Left lung (tissue), 4 donors: ENCODE measurements at regions not wholly inside any gene's neighbourhood (a gene's known extent, or its start where the extent isn't known, plus 50 kb on each side); places are given as distances from the start of the nearest gene placed in this dataset.

ENCODE experiments used
- ATAC-seq: fragments of 200-7000 bp; cut with Tn5 transposase; one replicate; pipeline ENCODE4 v1.9.1; 2020; ENCODE audit warnings: moderate library complexity
- DNase-seq, 4 donors: peaks; one replicate each; pipeline ENCODE4 v3.0.0-alpha.2; 2013 to 2020
- H3K27ac ChIP-seq, 2 donors: fragments of 200-600 bp; sonication (generic) in 1 of 2; one replicate each; pipeline versions ENCODE4 v1.5.0 to v1.8.0; 2020 to 2021
- H3K27me3 ChIP-seq, 2 donors: fragments of 200-600 bp; sonication (generic) in 1 of 2; one replicate each; pipeline versions ENCODE4 v1.5.0 to v1.8.0; 2020 to 2021
- H3K36me3 ChIP-seq, 2 donors: fragments of 200-600 bp; sonication (generic) in 1 of 2; one replicate each; pipeline versions ENCODE4 v1.5.0 to v1.8.0; 2020 to 2021
- H3K4me1 ChIP-seq, 2 donors: fragments of 200-600 bp; one replicate each; pipeline ENCODE4 v1.8.0; 2021
- H3K4me3 ChIP-seq, 2 donors: fragments of 200-600 bp; sonication (generic) in 1 of 2; one replicate each; pipeline versions ENCODE4 v1.5.0 to v1.8.0; 2020 to 2021; ENCODE audit warnings: mild to moderate bottlenecking in 1 of 2
- H3K9me3 ChIP-seq, 2 donors: fragments of 200-600 bp; sonication (generic) in 1 of 2; one replicate each; pipeline versions ENCODE4 v1.5.0 to v1.8.0; 2020 to 2021
- intact Hi-C, 2 donors: fragments of 100-400 bp; cut with DNase I; formaldehyde crosslinking; loops; one replicate each; pipeline versions ENCODE4 v1.11.2 to v1.14.2; 2022
- TF ChIP-seq, protein P1 (sequence below), 2 donors: fragments of 200-600 bp; sonication (generic) in 1 of 2; IDR thresholded peaks; one replicate each; pipeline versions ENCODE4 v1.5.0 to v1.8.0; 2021; ENCODE audit warnings: antibody characterized with exemption in 2 of 2
- donor health status: DM: no; HTN: yes; CAD: no.
- donor health status: DM: no; HTN: no; CAD: no.

DNA sequence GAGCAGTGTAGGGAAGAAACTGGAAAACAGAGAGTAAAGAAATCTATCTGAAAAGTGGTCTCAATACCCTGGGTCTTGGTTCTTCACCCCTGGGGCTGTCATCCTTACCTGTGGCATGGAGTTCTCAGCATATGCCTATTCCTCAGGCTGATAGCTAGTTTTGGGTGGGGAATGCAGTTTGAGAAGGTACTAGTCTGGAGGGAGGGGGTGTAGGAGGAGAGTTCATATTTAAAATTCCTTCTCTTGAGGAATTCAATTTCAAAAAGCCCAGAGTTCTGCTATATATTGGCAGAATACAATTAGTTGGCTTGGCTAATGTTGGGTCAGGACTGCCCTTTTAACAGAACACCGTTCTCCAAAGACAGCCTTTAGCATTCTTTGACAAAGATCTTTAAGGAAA, 82.9 kb upstream of the NPHP3 start:
- intact Hi-C loops, result no loop called here
- TF ChIP-seq, protein P1, sequence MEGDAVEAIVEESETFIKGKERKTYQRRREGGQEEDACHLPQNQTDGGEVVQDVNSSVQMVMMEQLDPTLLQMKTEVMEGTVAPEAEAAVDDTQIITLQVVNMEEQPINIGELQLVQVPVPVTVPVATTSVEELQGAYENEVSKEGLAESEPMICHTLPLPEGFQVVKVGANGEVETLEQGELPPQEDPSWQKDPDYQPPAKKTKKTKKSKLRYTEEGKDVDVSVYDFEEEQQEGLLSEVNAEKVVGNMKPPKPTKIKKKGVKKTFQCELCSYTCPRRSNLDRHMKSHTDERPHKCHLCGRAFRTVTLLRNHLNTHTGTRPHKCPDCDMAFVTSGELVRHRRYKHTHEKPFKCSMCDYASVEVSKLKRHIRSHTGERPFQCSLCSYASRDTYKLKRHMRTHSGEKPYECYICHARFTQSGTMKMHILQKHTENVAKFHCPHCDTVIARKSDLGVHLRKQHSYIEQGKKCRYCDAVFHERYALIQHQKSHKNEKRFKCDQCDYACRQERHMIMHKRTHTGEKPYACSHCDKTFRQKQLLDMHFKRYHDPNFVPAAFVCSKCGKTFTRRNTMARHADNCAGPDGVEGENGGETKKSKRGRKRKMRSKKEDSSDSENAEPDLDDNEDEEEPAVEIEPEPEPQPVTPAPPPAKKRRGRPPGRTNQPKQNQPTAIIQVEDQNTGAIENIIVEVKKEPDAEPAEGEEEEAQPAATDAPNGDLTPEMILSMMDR (IDR thresholded peaks at IDR 0.05), result no peak
- Histone ChIP-seq H3K27ac (peak overlapping the region in 1 of 2 donors; percentile 5), H3K4me1 (peaks cover 0 to 9% of the 10 kb centered on the region in 2 donors), H3K27me3 (no peaks in the 10 kb centered on the region), H3K36me3 (no peaks in the 10 kb centered on the region), H3K9me3 (no peaks in the 10 kb centered on the region), H3K4me3 (no peak overlapping the region)
- DNase-seq (no peak), ATAC-seq (no peak)

DNA sequence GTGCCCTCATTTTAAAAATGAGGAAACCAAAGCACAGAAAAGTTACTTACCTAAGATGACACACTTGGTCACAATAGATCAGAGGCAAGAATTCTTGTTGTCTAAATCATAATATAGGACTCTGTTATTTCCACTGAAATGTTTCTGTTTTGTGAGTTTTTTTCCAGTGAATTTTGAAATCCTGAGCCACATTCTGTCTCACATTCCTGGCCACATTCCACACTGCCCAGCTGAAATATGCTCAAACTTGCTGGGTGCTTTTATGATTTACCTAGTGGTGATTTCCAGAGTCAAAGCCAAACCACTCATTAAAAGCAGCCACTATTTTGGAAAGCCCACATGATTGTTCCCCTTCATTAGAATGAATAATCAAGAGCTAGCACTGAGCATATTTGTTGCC, 82.3 kb upstream of the NPHP3 start:
- intact Hi-C loops, result no loop called here
- no peaks in the 10 kb centered on the region for H3K27me3 ChIP-seq
- no peak for DNase-seq
- peak overlapping the region in 1 of 2 donors; percentile 8 for H3K27ac ChIP-seq
- H3K4me1 ChIP-seq, result peaks cover 0 to 9% of the 10 kb centered on the region in 2 donors
- peak; percentile 81 for ATAC-seq
- TF ChIP-seq, protein P1 (IDR thresholded peaks at IDR 0.05), result no peak
- H3K4me3 ChIP-seq, result no peak overlapping the region
- H3K36me3 ChIP-seq, result no peaks in the 10 kb centered on the region
- no peaks in the 10 kb centered on the region for H3K9me3 ChIP-seq

DNA sequence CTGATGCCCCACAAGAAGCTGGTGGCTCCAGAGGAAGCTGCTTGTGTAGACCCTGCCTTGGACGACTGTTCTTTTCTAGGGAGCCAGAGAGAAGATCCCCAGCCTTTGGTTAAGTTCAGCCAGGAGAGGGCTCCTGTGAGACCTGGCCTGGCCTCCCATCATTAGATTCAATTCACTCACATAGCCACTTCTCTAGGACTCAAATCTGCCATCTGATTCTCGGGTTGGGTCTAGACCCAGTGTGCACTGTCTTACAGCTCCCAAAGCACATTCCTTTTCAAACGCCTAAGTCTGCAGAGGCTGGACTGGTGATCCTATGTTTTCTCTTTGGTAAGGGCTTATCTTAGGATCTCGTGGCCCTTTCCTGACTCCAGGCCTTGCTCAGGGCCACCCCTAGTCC, 81.7 kb upstream of the NPHP3 start:
- ATAC-seq (peak; percentile 45), DNase-seq (no peak)
- intact Hi-C loops, result no loop called here
- TF ChIP-seq, protein P1 (IDR thresholded peaks at IDR 0.05), result no peak
- H3K36me3 ChIP-seq, result no peaks in the 10 kb centered on the region
- peaks cover 0 to 9% of the 10 kb centered on the region in 2 donors for H3K4me1 ChIP-seq
- peak overlapping the region in 1 of 2 donors; percentile 8 for H3K27ac ChIP-seq
- H3K4me3 ChIP-seq, result no peak overlapping the region
- no peaks in the 10 kb centered on the region for H3K9me3 ChIP-seq
- no peaks in the 10 kb centered on the region for H3K27me3 ChIP-seq

DNA sequence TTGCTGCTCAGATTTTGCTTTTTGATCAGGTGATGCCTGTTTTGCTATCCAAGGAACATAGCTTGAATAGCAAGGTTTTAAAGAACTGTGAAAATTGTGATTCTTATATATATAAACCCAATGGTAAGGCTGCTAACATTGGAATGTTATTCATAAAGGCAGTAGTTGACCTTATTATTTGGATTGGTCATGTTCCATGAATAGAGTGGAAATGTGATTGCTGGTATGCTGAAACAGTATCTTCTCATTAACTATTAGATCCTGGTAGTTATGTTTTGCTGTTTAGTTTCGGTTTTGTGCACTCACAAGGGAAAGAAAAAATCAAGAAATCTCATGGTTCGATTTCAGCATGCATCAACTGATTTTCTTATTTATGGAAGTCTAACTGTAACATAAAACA, 78.7 kb upstream of the NPHP3 start:
- no peaks in the 10 kb centered on the region for H3K27me3 ChIP-seq
- no peaks in the 10 kb centered on the region for H3K9me3 ChIP-seq
- TF ChIP-seq, protein P1 (IDR thresholded peaks at IDR 0.05), result no peak
- DNase-seq (no peak), ATAC-seq (peak; percentile 31)
- intact Hi-C loops, result no loop called here
- no peaks in the 10 kb centered on the region for H3K36me3 ChIP-seq
- no peak overlapping the region for H3K4me3 ChIP-seq
- H3K27ac ChIP-seq, result no peak overlapping the region
- peaks cover 0 to 9% of the 10 kb centered on the region in 2 donors for H3K4me1 ChIP-seq

DNA sequence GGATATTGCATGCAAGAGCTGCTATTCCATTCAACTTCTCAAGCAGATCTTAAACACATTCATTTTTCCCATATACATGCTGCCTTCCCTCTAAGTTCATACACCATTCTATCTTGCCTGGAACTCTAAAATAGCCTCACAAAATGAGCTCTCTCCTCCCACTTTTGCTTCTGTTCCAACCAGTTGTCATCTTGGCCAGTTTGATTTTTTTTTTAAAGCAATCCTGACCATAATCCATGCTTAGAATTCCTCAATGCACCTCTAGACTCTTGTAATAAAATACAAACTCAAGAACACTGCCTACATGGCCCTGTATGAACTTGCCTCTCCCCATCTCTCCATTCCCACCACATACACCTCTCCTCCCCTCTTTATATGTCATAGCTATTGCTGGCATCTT, 68.6 kb upstream of the NPHP3 start:
- no peak for DNase-seq
- ATAC-seq, result no peak
- Histone ChIP-seq H3K9me3 (no peaks in the 10 kb centered on the region), H3K4me1 (no peaks in the 10 kb centered on the region), H3K4me3 (no peak overlapping the region), H3K27ac (no peak overlapping the region), H3K27me3 (no peaks in the 10 kb centered on the region), H3K36me3 (no peaks in the 10 kb centered on the region)
- intact Hi-C loops, result no loop called here
- TF ChIP-seq, protein P1 (IDR thresholded peaks at IDR 0.05), result no peak
